Sigmoid colon (tissue), 4 donors: ENCODE measurements at regions not wholly inside any gene's neighbourhood (a gene's known extent, or its start where the extent isn't known, plus 50 kb on each side); places are given as distances from the start of the nearest gene placed in this dataset.
A peak's percentile ranks its signal among the peaks of the same experiment; 100 is the strongest.

Experiments used
- POLR2A ChIP-seq, 2 donors: fragments of 450-650 bp; IDR thresholded peaks; one replicate each; pipeline ENCODE4 v1.6.1; 2016; ENCODE audit warnings: antibody characterized with exemption in 2 of 2, mild to moderate bottlenecking in 2 of 2, moderate library complexity in 2 of 2
- POLR2AphosphoS5 ChIP-seq, 4 donors: sonication (generic); formaldehyde crosslinking; IDR thresholded peaks; one replicate each; pipeline ENCODE4 v1.6.1; 2017; ENCODE audit warnings: antibody characterized with exemption in 4 of 4
- TF ChIP-seq, protein P1 (sequence below), 4 experiments: fragments of 450-650 bp in 3 of 4; fragments of 200-600 bp in 1 of 4; IDR thresholded peaks; one replicate each; pipeline ENCODE4 v1.5.1; 2016 to 2019; ENCODE audit warnings: antibody characterized with exemption in 4 of 4, mild to moderate bottlenecking in 3 of 4, moderate library complexity in 2 of 4

DNA sequence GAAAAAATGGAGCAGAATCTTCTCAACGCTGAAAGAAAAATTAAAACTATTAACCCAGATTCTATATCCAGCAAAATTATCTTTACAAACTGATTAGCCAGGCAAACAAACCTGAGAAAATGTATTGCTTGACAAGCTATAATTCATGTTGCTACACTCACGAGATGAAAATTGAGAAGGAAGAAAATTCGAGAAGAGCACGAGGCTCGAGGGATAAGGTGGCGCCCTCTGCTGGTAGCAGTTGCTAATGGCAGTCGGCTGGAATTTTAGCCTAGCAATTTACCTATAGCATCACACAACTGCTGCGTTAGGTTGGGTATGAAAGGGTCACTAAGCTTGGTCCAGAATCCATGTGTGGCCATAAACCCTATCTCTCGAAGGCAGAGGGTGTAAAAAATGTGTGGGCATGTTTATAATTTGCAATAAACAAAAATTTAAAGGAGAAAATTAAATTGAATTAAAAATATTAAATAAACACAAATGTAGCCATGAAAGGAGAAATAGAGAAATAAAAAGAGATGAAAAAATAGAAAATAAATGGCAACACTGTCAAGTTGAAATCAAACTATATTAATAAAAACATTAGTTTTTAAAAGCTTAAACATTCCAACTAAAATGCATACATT, 126.6 kb downstream of the PPP4R3C start:
- TF ChIP-seq POLR2A (IDR thresholded peaks at IDR 0.05): no peak
- no peak for TF ChIP-seq POLR2AphosphoS5 (IDR thresholded peaks at IDR 0.05)
- TF ChIP-seq, protein P1, sequence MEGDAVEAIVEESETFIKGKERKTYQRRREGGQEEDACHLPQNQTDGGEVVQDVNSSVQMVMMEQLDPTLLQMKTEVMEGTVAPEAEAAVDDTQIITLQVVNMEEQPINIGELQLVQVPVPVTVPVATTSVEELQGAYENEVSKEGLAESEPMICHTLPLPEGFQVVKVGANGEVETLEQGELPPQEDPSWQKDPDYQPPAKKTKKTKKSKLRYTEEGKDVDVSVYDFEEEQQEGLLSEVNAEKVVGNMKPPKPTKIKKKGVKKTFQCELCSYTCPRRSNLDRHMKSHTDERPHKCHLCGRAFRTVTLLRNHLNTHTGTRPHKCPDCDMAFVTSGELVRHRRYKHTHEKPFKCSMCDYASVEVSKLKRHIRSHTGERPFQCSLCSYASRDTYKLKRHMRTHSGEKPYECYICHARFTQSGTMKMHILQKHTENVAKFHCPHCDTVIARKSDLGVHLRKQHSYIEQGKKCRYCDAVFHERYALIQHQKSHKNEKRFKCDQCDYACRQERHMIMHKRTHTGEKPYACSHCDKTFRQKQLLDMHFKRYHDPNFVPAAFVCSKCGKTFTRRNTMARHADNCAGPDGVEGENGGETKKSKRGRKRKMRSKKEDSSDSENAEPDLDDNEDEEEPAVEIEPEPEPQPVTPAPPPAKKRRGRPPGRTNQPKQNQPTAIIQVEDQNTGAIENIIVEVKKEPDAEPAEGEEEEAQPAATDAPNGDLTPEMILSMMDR (IDR thresholded peaks at IDR 0.05): peak in 3 of 4 experiments; percentile 25 to 64 (median 37)
